Ammon's horn (tissue), 1 donor: ENCODE measurements at regions not wholly inside any gene's neighbourhood (a gene's known extent, or its start where the extent isn't known, plus 50 kb on each side); places are given as distances from the start of the nearest gene placed in this dataset.

ENCODE experiments used
- DNase-seq: peaks from one replicate; pipeline ENCODE4 v3.0.0-alpha.2; 2016; ENCODE audit warnings: low spot score

GRCh38 chr5:23367874-23368273, 139.5 kb upstream of the PRDM9 start:
- DNase-seq = peak; percentile 6

GRCh38 chr5:23353286-23353685, 154.1 kb upstream of the PRDM9 start:
- DNase-seq = peak; percentile 16

GRCh38 chr5:23352446-23352845, 155.0 kb upstream of the PRDM9 start:
- DNase-seq = no peak

- no peak for DNase-seq
Measured at GRCh38 chr5:23343121-23343520, 164.3 kb upstream of the PRDM9 start.

- DNase-seq = no peak
Measured at GRCh38 chr5:23332650-23333251, 174.7 kb upstream of the PRDM9 start.

GRCh38 chr5:23330726-23331125, 176.7 kb upstream of the PRDM9 start:
- DNase-seq = no peak

- no peak for DNase-seq
Measured at GRCh38 chr5:23319901-23320300, 187.5 kb upstream of the PRDM9 start.

GRCh38 chr5:23318960-23319359, 188.4 kb upstream of the PRDM9 start:
- no peak for DNase-seq

GRCh38 chr5:23318166-23318565, 189.2 kb upstream of the PRDM9 start:
- no peak for DNase-seq

GRCh38 chr5:23316060-23316591, 191.3 kb upstream of the PRDM9 start:
- no peak for DNase-seq

GRCh38 chr5:23314827-23315226, 192.6 kb upstream of the PRDM9 start:
- no peak for DNase-seq

- DNase-seq = no peak
Measured at GRCh38 chr5:23305055-23305454, 202.4 kb upstream of the PRDM9 start.

GRCh38 chr5:23303836-23304235, 203.6 kb upstream of the PRDM9 start:
- no peak for DNase-seq

- DNase-seq = no peak
Measured at GRCh38 chr5:23303435-23303834, 204.0 kb upstream of the PRDM9 start.

GRCh38 chr5:23302438-23302837, 205.0 kb upstream of the PRDM9 start:
- DNase-seq = no peak

- no peak for DNase-seq
Measured at GRCh38 chr5:23289162-23289561, 218.2 kb upstream of the PRDM9 start.

- DNase-seq = no peak
Measured at GRCh38 chr5:23284656-23285055, 222.8 kb upstream of the PRDM9 start.

GRCh38 chr5:23274171-23274570, 233.2 kb upstream of the PRDM9 start:
- DNase-seq = no peak

- no peak for DNase-seq
Measured at GRCh38 chr5:23269981-23270380, 237.4 kb upstream of the PRDM9 start.

GRCh38 chr5:23268136-23268535, 239.3 kb upstream of the PRDM9 start:
- DNase-seq = no peak

GRCh38 chr5:23260621-23261020, 246.8 kb upstream of the PRDM9 start:
- no peak for DNase-seq

GRCh38 chr5:23257656-23258055, 249.8 kb upstream of the PRDM9 start:
- no peak for DNase-seq

- no peak for DNase-seq
Measured at GRCh38 chr5:23253621-23254198, 253.7 kb upstream of the PRDM9 start.

- no peak for DNase-seq
Measured at GRCh38 chr5:23242891-23243290, 264.5 kb upstream of the PRDM9 start.
